ENCODE measurements at regions not wholly inside any gene's neighbourhood (a gene's known extent, or its start where the extent isn't known, plus 50 kb on each side); places are given as distances from the start of the nearest gene placed in this dataset.

GRCh38 chr12:126926023-126926594 is 1340.9 kb upstream of the TMEM132C start:
- TF ChIP-seq POLR2A (IDR thresholded peaks at IDR 0.05), result no peak
- no peak for TF ChIP-seq CTCF (IDR thresholded peaks at IDR 0.05 in 8 of 11, conservative IDR thresholded peaks at IDR 0.05 in 3 of 11)
- TF ChIP-seq POLR2AphosphoS5 (IDR thresholded peaks at IDR 0.05), result no peak
